Activated CD4-positive, alpha-beta T cell treated with anti-CD3 and anti-CD28 coated beads for 4 hours (primary cell): ENCODE measurements at regions not wholly inside any gene's neighbourhood (a gene's known extent, or its start where the extent isn't known, plus 50 kb on each side); places are given as distances from the start of the nearest gene placed in this dataset.
"Not testable (repeated sequence)": the region's sequence is repeated elsewhere in the genome, so short reads cannot be mapped to it uniquely, and the experiment has no call there.

ENCODE experiments used
- DNase-seq, 2 donors: peaks; one replicate each; pipeline ENCODE4 v3.0.0-alpha.2; 2020

- DNase-seq: no peak
Measured at GRCh38 chr12:68481181-68481941, 129.3 kb upstream of the RAP1B start.

- no peak for DNase-seq
Measured at GRCh38 chr12:68482014-68482413, 128.7 kb upstream of the RAP1B start.

- DNase-seq: no peak
Measured at GRCh38 chr12:68482660-68483059, 128.0 kb upstream of the RAP1B start.

GRCh38 chr12:68483592-68484383, 126.9 kb upstream of the RAP1B start:
- DNase-seq: no peak

GRCh38 chr12:68484578-68484977, 126.1 kb upstream of the RAP1B start:
- not testable (repeated sequence) for DNase-seq

- DNase-seq: not testable (repeated sequence)
Measured at GRCh38 chr12:68486449-68486848, 124.2 kb upstream of the RAP1B start.

GRCh38 chr12:68487721-68488309, 122.9 kb upstream of the RAP1B start:
- no peak for DNase-seq

- no peak for DNase-seq
Measured at GRCh38 chr12:68489273-68489672, 121.4 kb upstream of the RAP1B start.

GRCh38 chr12:68490476-68490875, 120.2 kb upstream of the RAP1B start:
- no peak for DNase-seq

- DNase-seq: no peak
Measured at GRCh38 chr12:68491204-68491960, 119.3 kb upstream of the RAP1B start.

GRCh38 chr12:68495336-68496070, 115.2 kb upstream of the RAP1B start:
- DNase-seq: no peak

- no peak for DNase-seq
Measured at GRCh38 chr12:68497107-68497506, 113.6 kb upstream of the RAP1B start.

- no peak for DNase-seq
Measured at GRCh38 chr12:68497702-68498101, 113.0 kb upstream of the RAP1B start.

GRCh38 chr12:68498736-68499135, 112.0 kb upstream of the RAP1B start:
- DNase-seq: no peak

- no peak for DNase-seq
Measured at GRCh38 chr12:68499616-68500015, 111.1 kb upstream of the RAP1B start.

- DNase-seq: no peak
Measured at GRCh38 chr12:68501226-68501625, 109.5 kb upstream of the RAP1B start.

- DNase-seq: no peak
Measured at GRCh38 chr12:68505970-68506369, 104.7 kb upstream of the RAP1B start.

GRCh38 chr12:68506619-68507018, 104.1 kb upstream of the RAP1B start:
- DNase-seq: no peak

- no peak for DNase-seq
Measured at GRCh38 chr12:68507657-68508056, 103.0 kb upstream of the RAP1B start.

GRCh38 chr12:68508576-68508975, 102.1 kb upstream of the RAP1B start:
- no peak for DNase-seq

GRCh38 chr12:68509242-68509641, 101.5 kb upstream of the RAP1B start:
- no peak for DNase-seq

GRCh38 chr12:68510397-68510796, 100.3 kb upstream of the RAP1B start:
- no peak for DNase-seq
